Caki2 (cell line): ENCODE measurements at regions not wholly inside any gene's neighbourhood (a gene's known extent, or its start where the extent isn't known, plus 50 kb on each side); places are given as distances from the start of the nearest gene placed in this dataset.
"Not testable (repeated sequence)": the region's sequence is repeated elsewhere in the genome, so short reads cannot be mapped to it uniquely, and the experiment has no call there.

Source experiments
- DNase-seq: peaks from one replicate; pipeline ENCODE4 v3.0.0-alpha.2; 2015; ENCODE audit warnings: low read depth
- in situ Hi-C: cut with HindIII; loops from 2 replicates; pipeline ENCODE4 v1.10.0; 2016; ENCODE audit warnings: low sequenced_read_pairs, low pct_unique_long_range_greater_than_20kb, mixed read lengths

DNA sequence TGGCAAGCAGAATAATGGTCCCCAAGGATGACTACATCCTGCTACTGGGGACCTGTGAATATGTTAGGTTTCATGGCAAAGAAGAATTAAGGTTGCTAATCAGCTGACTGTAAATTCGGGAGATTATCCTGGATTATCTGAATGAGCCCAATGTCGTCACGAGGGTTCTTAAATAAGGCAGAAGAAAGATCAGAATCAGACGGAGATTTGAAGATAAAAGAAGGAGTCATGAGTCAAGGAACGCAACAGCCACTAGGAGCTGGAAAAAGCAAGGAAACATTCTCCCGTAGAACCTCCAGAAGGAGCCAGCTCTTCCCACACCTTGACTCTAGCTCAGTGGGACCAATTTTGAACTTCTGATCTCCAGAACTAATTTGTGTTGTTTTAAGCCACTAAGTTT, 82.9 kb upstream of the APBB1IP start:
- DNase-seq = no peak
- in situ Hi-C loops = no loop called here

DNA sequence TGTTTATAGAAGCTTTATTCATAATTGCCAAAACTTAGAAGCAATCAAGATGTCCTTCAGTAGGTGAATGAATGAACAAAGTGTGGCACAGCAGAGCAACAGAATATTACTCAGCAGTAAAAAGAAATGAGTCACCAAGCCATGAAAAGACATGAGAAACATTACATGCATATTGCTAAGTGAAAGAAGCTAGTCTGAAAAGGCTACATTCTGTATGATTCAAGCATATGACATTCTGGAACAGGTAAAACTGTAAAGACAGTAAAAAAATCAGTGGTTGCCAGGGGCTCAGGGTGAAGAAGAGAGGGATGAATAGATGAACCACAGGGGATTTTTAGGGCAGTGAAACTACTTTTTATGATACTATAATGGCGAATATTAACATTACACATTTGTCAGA, 80.9 kb upstream of the APBB1IP start:
- DNase-seq = no peak
- in situ Hi-C loops = no loop called here

DNA sequence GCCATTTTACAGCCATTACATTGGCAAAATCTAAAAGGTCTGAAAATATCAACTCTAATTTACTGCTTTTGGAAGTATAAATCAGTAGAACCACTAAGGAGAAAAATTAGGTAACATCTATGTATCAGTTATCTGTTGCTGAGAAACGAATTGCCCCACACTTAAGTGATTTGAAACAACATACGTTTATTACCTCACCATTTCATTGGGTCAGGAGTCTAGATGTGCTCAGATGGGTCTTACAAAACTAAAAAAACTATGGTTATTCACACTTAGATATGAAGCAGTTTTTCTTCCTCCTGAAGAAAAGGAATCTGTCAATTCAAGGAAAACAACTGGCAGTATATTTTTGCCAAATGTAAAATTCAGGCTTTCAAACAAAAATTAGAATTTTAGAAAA, 80.1 kb upstream of the APBB1IP start:
- DNase-seq = no peak
- in situ Hi-C loops = no loop called here

DNA sequence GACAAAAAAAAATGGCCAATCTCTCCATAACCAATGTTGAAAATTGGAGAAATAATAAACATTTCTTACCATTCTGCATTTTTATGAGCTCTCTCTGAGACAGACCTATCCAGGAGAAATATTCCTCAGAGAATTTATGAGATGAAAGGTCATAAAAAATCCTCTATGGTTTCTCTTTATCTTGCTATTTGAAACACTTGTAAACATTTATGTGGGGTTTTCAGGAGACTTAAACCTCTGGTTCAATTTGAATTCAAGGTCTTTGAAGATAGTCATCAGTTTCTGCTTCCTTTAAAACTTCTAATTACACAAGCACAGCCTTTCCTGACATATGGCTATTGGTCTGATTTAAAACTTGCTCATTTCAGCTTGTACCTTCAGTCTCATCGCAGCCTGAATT, 78.5 kb upstream of the APBB1IP start:
- DNase-seq = no peak
- in situ Hi-C loops = no loop called here

DNA sequence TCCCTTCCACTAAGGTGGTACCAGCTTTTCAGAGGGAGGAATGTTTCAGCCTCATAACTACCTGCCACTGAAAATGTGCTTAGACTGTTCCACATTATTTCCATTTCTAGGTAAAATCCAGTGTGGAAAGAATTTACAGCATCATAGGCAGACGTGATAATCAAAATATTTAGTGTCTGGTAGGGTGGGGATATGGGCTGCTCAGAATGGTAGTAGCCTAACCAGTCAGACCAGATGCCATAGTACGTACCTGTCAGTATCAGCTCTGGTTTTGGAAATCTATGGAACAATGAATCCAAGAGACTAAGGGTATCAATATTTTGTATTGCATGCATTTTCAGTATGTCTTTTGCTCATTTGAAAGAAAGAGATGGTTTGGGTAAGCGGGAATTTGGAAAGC, 76.8 kb upstream of the APBB1IP start:
- no peak for DNase-seq
- in situ Hi-C loops = no loop called here

DNA sequence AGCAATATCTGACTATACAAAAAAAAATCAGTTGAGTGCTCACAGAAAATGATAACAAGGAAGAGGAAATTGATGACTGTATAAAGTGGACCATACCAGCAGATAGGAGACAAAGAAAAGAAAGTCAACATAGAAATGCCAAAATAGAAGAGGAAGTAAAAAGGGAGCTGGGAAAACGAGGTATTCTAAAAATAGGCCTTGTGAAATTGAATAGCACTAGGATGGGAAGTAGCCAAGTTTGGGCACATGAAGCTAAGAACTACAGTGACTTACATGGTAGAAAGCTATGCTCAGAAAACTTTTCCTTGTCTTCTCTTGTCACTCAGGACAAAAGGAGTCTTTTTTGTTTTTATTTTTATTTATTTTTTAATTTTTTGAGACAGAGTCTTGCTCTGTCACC, 76.2 kb upstream of the APBB1IP start:
- in situ Hi-C loops = no loop called here
- DNase-seq = no peak

DNA sequence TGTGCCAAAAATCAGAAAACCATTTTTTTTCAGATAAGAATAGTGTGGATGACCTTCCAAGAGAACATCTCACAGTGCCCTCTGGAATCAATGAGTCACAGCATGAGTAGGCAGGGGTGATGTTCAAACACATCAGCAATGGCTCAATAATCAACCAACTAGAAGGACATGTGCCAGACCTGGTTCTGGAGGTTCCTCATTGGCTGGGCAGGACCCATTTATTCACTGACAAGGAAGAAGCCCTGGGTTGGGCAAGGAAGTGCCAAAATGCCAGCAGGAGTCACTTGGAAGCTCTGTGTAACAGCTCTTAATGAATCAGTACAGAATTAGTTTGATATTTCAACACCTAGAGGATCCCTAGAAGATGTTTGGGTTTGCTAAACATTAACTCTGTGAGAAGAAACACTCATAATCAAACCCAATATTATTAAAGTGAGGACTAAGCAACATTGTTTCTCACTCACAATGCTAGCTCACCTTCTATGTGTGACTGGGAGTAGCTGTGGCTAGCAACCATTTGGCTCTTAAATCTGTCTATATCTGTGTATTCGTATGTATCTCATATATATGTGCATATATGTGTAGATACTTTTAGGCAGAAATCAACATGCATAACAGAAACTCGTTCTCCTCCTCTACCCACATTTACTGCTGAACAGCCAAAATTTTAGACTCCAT, 72.3 kb upstream of the APBB1IP start:
- DNase-seq = peak; percentile 91
- in situ Hi-C loops = no loop called here

DNA sequence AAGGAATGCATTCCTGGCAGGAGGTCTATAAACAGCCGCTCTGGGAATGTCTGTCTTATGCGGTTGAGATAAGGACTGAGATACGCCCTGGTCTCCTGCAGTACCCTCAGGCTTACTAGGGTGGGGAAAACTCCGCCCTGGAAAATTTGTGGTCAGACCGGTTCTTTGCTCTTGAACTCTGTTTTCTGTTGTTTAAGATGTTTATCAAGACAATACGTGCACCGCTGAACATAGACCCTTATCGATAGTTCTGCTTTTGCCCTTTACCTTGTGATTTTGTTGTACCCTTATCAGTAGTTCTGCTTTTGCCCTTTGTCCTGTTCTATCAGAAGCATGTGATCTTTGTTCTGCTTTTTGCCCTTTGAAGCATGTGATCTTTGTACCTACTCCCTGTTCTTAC, 71.1 kb upstream of the APBB1IP start:
- in situ Hi-C loops, DNase-seq: not testable (repeated sequence)

DNA sequence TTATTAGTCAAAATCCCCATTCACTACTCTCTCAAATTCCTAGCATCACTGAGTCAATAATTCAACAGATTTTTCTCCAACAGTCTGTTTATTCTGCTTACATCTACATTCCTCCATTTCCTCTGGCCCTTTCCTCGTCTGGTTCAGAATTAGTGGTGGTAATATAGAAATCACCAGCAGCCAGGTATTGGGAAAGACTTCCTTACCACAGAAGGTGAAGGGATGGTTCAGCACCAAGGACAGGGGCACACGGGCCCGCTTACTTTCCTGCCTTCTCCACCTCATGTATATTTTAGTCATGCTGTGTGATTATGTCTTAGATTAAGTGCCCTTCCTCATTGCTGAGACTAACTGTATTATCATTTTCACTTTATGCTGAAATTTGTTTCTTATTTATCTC, 70.4 kb upstream of the APBB1IP start:
- DNase-seq = peak; percentile 74
- in situ Hi-C loops = no loop called here

DNA sequence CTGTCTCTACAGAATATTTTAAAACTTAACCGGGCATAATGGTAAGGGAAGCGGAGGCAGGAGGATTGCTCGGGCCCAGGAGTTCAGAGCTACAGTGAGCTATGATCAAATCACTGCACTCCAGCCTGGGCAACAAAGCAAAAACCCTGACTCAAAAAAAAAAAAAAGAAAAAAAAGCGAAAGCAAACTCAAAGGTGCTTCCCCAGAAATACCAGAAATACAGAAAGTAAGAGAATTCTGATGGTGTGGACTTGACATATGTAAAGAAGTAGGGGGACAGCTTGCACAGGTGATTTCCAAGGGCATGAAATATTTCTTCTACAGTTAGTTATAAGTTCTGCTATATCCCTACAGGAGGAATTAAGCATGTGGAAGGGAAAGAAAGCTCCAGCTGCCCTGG, 69.7 kb upstream of the APBB1IP start:
- in situ Hi-C loops = no loop called here
- no peak for DNase-seq

DNA sequence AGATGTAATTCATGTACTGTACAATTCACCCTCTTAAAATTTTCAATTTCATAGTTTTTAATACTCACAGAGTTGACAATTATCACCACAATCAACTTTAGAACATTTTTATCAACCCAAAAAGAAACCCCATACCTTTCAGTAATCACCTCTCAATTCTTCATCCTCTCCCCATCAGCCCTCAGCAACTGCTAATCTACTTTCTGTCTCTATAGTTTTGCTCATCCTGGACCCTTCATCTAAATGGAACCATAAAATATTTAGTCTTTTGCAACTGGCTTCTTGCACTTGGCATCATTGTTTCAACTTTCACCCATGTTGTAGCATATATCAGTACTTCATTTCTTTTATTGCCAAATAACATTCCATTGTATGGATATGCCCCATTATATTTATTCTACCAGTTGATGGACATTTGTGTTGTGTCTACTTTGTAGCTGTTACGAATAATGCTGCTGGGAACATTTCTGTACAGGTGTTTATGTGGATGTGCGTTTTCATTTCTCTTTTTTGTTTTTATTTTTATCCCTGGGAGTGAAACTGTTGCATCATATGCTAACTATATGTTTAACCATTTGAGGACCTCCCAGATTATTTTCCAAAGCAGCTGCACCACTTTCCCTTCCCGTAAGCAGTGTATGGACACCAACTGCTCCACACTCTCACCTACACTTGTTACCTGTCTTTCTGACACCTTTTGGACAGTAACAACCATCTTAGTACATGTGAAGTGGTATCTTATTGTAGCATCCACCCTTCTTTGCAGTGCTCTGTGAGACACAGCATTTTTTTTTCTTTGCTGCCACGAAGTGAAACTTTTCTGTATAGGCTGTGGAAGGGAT, 65.4 kb upstream of the APBB1IP start:
- no peak for DNase-seq
- in situ Hi-C loops = no loop called here

DNA sequence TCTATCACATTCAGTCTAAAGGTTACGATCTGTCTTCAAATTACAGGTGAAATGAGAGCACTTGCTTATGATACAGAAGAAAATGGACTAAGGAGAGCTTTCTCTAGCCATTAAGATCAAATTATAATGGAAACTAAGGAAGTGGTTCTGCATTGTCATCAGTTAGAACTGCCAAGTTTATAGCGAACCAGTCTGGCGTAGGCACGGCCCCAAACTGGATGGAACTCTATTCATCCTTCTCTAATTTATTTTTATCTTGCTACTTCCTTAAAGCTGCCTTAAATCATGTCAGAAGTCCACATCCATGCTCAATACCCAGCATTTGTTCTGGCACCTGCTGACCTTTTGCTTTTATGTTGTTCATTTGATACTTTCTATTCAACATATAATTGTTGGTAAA, 63.7 kb upstream of the APBB1IP start:
- no peak for DNase-seq
- in situ Hi-C loops = no loop called here

DNA sequence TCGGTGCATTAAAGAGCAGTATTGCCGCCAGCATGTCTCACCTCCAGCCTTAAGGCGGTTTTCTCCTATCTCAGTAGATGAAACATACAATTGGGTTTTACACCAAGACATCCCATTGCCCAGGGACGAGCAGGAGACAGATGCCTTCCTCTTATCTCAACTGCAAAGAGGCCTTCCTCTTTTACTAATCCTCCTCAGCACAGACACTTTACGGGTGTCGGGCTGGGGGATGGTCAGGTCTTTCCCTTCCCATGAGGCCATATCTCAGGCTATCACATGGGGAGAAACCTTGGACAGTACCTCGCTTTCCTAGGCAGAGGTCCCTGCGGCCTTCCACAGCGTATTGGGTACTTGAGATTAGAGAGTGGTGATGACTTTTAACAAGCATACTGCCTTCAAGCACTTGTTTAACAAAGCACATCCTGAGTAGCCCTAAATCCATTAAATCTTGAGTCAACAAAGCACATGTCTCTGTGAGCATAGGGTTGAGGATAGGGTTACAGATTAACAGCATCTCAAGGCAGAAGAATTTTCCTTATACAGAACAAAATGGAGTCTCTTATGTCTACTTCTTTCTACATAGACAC, 60.8 kb upstream of the APBB1IP start:
- in situ Hi-C loops, DNase-seq: not testable (repeated sequence)

DNA sequence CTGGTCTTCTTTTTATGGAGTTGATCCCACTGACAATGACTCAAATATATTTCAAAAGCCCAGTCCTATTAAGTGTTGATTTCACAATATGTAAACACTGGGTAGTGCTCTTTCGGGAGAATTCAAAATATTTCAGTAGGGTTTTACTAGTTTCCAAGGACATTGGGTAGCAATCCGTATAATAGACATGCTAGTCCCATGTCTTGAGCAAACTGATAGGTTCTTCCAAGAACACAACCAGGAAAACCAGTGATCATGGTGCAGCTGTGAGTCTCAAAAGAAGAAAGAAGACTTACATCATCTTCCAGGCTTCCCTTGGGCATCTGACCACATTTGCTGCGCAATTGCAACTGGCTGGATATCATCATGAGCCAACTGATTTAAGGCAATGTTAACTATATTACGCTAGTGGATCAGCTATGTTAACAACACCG, 59.3 kb upstream of the APBB1IP start:
- in situ Hi-C loops = no loop called here
- DNase-seq = no peak

DNA sequence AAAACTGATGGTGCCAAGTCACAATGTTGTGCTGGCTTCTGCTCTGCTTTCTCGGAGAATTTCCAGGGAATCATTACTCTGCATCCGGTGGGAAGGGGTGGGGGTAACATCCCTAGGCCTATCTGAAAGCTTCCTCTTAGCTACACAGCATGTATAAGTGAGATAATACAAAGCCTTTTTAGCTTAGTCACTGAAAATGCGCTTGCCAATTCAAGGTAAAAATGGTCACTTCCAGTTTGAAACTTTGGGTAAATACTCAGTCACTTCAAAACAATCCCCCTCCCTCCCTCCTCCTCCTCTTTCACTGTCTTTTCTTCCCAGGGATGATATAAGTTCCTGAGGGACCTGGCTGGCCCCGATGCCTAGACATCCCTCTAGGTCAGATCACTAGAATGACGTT, 57.3 kb upstream of the APBB1IP start:
- no peak for DNase-seq
- in situ Hi-C loops = no loop called here

DNA sequence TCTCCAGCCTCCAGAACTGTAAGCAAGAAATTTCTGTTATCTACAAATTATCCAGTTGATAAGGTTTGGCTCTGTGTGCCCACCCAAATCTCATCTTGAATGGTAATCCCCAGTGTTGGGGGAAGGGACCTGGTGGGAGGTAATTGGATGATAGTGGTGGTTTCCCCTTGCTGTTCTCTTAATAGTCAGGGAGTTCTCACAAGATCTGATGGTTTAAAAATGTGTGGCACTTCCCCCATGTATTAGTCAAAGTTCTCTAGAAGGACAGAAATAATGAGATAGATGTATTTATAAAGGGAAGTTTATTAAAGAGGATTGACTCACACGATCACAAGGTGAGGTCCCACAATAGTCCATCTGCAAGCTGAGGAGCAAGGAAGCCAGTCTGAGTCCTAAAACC, 56.2 kb upstream of the APBB1IP start:
- in situ Hi-C loops = no loop called here
- DNase-seq = no peak

DNA sequence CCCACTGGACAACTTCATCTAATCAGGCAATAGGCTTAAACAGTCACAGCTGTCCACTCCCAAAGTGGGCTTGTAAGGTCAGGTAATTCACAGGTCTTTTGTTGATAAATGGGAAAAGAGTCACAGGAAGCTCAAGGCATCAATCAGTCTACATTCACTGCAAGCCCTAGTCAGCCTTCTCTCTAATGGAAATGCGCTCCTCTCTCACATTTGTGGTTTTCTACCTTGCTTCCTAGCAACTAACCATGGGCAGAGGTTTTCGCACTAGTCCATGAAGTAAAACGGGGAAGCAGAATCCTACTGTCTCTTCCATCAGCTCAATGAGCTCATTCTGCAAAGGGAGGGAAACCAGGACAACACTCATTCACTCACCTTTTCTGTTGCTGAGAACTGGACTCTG, 53.5 kb upstream of the APBB1IP start:
- DNase-seq = no peak
- in situ Hi-C loops = no loop called here

DNA sequence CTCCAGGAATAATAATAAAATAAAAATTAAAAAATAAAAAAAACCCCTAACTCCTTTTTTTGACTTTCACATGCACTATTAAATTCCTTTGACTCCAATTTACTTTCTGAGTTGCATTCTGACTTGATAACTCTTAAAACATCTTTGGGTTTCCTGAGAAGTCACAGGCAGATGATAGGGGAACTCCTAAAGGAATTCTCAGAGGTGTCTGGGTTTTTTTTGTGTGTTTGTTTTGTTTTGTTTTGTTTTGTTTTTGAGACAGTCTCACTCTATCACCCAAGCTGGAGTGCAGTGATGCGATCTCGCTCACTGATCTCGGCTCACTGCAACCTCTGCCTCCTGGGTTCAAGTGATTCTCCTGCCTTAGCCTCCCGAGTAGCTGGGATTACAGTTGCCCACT, 52.7 kb upstream of the APBB1IP start:
- in situ Hi-C loops = no loop called here
- no peak for DNase-seq

DNA sequence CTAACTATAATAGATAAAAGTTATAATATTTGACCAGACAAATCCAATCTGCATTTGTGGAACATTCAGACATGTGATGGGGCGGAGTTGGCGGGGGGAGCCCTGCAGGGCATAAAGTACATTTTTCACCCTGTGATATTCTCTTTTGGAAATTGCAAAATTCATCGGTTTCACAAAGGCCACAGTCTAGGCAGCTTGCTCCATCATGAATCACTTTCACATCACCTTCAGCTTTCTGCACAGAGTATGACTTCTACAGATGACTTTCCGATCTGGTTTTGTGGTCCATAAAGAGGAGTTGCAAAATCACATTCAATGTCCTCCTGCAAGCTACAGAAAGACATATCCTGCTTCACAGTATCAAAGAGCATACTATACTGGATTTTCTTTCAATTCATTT, 51.4 kb upstream of the APBB1IP start:
- in situ Hi-C loops = no loop called here

More for the DNA sequence above, 51.4 kb upstream of the APBB1IP start:
- DNase-seq = no peak
